GM18507 (cell line): ENCODE measurements at regions not wholly inside any gene's neighbourhood (a gene's known extent, or its start where the extent isn't known, plus 50 kb on each side); places are given as distances from the start of the nearest gene placed in this dataset.
A peak's percentile ranks its signal among the peaks of the same experiment; 100 is the strongest.
"Not testable (repeated sequence)": the region's sequence is repeated elsewhere in the genome, so short reads cannot be mapped to it uniquely, and the experiment has no call there.

Experiments used
- DNase-seq: peaks from one replicate; pipeline ENCODE4 v3.0.0; 2011; ENCODE audit warnings: low read depth; ENCODE audit not compliant: insufficient read length; ENCODE audit errors: extremely low spot score
- FAIRE-seq: peaks from 2 replicates; lab custom pipeline; 2011; peaks lifted over from hg19 to GRCh38; lab: Jason Lieb, UNC

DNA sequence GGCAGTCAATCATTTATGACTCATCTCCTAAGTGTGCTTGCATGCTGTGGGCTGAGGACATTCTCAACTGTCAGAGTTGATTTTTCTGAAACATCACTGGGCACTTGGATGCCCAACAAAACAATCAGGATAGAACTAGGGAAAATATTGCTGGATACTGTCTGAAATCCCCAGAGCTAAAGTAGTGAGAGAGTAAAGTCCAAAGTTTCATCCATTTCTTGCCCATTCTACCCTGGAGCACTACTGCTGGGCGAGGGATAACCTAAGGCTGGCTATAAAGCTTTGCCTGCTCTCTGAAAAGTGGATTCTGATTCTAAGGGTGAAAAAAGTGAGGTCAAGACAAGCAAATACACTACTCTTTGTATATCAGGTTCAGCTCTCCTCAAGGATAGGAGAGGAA, 279.6 kb upstream of the EDA2R start:
- FAIRE-seq = no peak
- DNase-seq = no peak

GRCh38 chrX:66915893-66916292, 277.0 kb upstream of the EDA2R start:
- FAIRE-seq = no peak
- DNase-seq = no peak

GRCh38 chrX:66914080-66914479, 275.2 kb upstream of the EDA2R start:
- no peak for DNase-seq
- no peak for FAIRE-seq

- FAIRE-seq = no peak
- DNase-seq = no peak
Observed at GRCh38 chrX:66912417-66912816, 273.5 kb upstream of the EDA2R start.

DNA sequence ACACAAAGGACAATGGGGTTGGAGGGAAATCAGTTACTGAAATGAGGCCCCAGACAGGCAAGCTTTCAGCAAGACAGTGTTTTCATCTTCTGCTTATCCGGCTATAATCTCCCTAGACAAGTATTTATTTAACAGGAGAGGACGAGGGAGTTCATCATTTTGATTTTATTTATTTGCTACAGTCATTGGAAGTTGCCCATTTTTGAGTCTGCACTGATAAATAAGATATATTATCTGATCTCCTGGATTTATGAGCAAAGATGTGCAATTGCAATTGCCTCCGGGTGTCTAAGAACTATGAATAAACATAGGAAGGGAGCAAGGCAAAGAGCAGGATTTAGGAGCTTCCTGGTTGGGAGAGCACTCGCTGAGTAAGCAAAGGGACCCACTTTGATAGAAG, 263.2 kb upstream of the EDA2R start:
- FAIRE-seq (no peak), DNase-seq (no peak)

DNA sequence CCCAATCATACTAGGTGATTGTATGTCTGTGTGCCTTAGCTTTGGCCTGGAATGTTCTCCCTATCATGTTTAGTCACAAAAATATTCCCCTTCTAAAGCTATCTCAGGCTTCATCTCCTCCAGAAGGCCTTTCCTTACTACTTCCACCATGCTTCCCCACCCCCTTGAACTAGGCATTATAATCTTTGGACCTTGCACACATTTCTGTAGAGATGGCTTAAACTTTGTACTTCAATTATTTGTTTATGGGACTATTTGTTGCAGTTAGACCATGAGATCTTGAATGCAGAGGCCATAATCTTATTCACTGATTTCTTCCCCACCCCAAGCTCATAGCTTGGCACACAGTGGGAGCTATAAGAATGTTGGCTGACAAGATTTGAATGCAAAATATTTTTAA, 262.0 kb upstream of the EDA2R start:
- FAIRE-seq (no peak), DNase-seq (no peak)

DNA sequence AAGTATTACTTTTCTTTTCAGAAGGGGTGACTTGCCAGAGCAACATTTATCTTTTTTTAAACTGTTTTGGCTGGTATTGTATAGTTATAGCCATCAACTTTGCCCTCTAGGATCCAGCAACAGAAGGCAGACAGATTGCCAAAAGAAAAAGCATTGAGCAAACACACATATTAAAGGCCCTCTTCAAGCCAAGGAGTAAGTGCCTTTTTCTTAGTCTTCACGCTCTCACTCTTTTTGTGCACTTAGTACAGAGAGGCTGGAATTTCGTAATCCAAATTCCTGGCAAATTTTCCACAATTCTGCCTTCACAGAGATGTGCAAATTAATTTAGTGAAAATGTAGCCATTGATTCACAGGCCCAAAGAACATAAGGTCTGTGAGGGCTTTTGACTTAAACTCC, 253.1 kb upstream of the EDA2R start:
- FAIRE-seq (no peak), DNase-seq (no peak)

DNA sequence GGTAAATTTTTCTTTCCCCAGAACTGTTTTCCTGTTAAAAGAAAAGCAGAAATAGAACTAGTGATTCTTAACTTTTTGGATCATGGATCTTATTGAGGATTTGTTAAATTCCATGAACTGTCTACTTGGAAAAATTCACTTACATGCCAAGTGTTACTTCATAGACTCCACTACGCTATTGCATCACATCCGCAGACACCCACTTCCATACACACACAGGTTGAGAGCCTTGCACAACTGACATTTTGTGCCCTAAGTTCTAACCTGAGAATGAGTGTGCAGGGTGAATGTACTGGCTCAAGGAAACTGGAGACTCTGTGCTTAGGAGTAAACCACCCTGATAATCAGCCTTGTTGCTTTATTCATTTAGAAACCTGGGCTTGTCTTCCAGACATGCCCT, 250.5 kb upstream of the EDA2R start:
- FAIRE-seq = no peak
- DNase-seq = no peak

DNA sequence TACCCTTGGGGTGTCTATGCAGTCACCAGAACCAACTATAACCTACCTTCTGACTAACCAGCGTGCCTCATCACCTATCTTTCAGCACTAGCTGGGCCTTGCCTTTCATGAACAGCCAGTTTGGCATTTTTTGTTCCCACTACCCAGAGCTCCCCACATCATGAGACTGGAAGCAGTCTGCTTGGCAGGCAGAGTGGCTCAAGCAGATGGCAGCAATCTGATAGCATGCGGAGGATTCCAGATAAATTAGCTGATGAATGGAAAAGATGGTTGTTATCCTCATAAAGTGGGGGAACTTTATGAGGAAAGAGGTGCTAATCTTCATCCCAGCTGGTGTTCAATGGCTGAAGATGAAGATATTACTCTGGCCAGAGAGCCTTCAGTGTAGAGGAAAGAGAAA, 243.2 kb upstream of the EDA2R start:
- FAIRE-seq = no peak
- no peak for DNase-seq

DNA sequence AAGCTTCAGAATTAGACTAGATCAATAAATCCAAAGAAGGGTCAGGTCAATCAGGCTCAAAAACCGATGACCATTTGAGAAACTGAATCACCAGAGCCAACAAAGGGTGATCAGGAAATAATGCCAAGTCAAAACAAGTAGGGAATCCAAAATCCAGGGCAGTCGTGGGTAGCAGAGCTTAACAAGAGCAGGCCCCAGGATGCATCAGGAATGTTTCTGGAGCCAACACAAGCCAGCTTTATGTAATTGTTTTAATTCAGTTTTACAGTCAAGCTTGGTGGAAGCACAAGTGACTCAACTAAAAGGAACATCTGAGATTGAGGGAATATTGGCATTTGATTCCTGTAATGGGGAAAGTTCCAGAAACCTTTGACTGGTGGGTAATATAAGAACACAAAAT, 237.9 kb upstream of the EDA2R start:
- FAIRE-seq (no peak), DNase-seq (no peak)

DNA sequence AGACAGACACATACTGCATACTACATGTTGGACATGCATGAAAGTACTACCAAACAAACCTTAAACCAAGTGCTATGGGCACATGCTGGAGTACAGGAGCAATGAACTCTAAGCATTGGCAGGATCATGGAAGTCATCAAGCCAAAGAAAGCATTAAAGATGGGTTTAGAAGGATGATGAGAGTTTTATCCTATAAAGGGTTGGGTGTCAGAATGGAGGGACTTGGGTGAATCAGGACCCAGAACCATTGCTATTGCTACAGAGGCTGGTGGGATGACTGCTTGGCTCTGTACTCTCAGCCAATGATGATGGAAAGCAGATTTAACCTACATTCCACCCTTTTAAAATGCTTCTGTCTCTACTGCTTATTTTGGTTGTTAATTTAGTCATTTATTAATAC, 233.9 kb upstream of the EDA2R start:
- no peak for DNase-seq
- no peak for FAIRE-seq

DNA sequence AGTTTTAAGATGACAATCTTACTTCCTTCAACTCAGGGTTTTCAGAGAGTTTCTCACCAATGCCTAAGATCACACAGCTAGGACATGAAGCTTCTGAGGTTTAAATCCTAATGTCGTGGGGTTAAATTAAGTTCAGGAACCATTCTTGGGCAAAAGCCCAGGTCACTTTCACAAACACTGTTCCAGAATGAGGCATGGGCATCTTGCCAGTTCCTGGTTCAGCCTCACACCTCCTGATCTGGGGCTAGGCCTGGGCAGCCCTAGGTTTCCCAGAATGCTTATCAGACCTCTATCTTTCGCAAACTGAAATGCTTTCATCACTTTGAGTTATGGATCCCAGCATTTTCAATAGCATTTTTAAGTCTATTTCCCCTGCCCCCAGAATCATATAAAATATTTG, 224.8 kb upstream of the EDA2R start:
- FAIRE-seq (no peak), DNase-seq (no peak)

DNA sequence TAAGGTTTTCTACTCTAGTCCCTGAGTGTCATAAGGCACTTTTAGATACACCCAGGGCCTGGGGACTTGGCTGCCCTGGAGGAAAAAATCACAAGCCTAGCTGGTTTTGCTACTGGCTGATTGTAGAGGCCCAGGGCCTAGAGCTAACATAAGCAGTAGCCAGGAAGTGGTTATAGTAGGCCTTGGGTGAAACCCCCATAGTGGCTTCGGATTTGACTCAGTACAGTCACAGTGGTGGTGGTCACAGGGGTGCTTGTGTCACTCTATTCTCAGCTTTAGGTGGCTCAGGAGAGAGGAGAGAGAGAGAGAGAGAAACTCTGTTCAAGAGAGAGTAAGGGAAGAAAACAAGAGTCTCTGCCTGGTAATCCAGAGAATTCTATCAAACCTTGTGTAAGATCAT, 194.5 kb upstream of the EDA2R start:
- no peak for DNase-seq
- FAIRE-seq = peak; percentile 67

DNA sequence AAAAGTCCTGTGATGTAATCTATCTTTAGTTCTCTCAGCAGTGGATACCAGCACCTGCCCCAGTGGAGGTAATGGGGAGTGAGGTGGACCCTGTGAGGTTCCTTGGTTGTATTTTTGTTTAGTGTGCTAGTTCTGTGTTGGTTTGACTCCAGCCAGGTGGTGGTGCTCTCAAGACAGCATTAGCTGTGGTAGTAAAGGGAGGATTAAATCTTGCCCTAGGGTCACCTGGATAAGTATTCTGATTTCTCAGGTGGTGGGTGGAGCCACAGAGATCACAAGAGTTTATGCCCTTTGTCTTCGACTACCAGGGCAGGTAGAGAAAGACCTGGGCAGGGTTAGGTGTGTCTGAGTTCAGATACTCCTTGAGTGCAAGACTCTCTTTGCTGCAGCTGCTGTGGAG, 176.3 kb upstream of the EDA2R start:
- DNase-seq = no peak
- no peak for FAIRE-seq

- FAIRE-seq, DNase-seq: not testable (repeated sequence)
Observed at GRCh38 chrX:66794514-66794913, 155.6 kb upstream of the EDA2R start.

DNA sequence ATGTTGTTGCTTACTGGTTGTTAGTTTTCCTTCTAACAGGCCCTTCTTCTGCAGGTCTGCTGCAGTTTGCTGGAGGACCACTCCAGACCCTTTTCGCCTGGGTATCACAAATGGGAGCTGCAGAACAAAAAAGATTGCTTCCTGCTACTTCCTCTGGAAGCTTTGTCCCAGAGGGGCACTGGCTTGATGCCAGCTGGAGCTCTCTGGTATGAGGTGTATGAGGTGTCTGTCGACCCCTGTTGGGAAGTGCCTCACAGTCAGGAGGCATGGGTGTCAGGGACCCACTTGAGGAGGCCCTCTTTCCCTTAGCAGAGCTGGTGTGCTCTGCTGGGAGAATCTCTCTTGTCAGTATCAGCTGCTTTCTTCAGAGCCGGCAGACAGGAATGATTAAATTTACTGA, 127.4 kb upstream of the EDA2R start:
- FAIRE-seq = no peak
- no peak for DNase-seq

DNA sequence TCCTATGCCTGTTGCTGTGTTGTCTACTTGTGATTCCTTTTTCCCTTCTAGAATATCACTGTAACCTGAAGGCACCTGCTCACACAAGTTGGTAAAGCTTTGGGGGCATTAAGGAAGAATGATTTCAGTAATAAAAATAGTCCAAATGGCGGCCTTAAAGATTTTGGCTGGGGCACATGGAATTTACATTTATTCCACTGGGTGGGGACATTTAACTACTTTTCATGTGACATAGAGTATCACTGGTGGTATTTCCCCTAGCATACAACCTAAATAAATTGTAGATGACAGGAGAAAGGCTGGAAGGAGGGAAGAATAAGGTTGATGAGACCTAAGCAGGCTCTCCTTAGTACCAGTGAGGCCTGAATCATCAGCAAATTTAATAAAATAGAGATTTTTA, 121.8 kb upstream of the EDA2R start:
- DNase-seq (no peak), FAIRE-seq (no peak)

DNA sequence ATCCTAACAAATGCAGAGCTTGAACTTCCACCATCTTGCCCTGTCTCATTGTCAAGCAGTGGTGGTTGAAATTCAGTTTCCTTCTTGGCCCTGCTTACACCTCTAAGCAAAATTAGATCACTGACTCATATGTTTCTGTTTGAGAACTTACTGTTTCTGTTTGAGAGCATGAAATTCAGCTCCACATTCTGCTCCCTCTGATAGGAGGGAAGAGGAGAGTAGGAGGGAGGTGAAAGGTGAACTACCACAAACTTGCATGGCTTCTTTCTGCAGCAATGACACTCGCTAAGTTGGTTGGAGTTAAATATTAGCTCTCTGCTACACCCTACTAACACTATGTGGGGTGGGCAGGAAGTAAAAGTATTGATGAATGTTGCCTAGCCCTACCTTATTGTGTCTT, 117.8 kb upstream of the EDA2R start:
- no peak for FAIRE-seq
- no peak for DNase-seq

DNA sequence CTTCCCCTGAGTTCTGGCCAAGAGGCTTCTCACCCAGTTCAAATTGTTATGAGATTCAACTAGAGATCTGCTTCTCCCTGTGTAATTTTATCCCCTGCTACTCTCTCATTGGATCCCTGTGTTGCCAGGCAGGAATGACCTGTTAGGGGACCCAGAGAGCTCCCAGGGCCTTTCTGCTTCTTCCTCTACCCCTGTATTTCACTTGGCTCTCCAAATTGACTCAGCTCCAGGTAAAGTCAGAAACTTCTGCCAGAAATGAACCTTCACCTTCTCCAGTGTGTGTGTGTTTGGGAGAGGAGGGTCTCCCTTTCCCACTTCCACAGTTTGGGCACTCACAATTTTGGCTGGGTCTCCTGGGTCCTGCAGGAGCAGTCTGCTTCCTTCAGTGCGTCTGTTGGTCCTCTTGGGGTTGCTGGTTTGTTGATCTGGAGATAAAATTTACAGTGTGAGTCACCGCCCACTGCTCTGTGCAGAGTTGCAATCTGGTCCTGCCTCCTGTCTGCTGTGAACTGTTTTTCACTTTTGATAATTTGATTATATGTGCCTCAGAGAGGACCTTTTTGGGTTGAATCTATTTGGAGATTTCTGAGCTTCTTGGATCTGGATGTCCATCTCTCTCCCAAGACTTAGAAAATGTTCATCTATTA, 112.4 kb upstream of the EDA2R start:
- no peak for DNase-seq
- no peak for FAIRE-seq

- FAIRE-seq, DNase-seq: not testable (repeated sequence)
Observed at GRCh38 chrX:66744519-66744918, 105.6 kb upstream of the EDA2R start.

- DNase-seq (no peak), FAIRE-seq (peak; percentile 60)
Observed at GRCh38 chrX:66731398-66731797, 92.5 kb upstream of the EDA2R start.

DNA sequence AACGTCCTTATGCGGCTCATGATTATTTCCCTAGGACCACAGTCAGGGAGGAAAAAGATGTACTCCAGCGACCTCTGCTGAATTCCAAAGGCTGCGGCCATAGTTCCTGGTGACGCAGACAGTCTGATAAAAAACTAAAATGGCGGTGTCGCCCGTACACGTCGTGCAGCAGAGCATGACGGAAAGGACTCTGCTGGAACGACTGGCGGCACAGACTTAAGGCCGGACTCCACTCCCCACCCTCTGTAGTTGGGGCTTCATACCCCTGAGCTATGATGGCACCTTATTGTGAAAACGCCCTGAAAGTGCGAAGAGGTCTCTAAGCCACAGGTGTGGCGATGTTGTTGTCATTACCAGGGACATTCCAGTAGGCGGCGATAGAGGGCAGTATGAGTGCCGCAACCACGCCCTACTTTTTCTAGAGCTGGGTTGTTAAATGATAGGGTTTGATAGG, 90.0 kb upstream of the EDA2R start:
- FAIRE-seq = peak; percentile 59
- DNase-seq = no peak
